HCT116 (cell line): ENCODE measurements at regions not wholly inside any gene's neighbourhood (a gene's known extent, or its start where the extent isn't known, plus 50 kb on each side); places are given as distances from the start of the nearest gene placed in this dataset.

ENCODE experiments used
- CEBPB ChIP-seq: IDR thresholded peaks from 2 replicates; pipeline ENCODE4 v1.6.1; 2012; ENCODE audit warnings: low read depth
- EZH2phosphoT487 ChIP-seq: fragments of 200-600 bp; IDR thresholded peaks from 2 replicates; pipeline ENCODE4 v1.6.1; 2018; ENCODE audit warnings: antibody characterized with exemption, borderline replicate concordance
- FOSL1 ChIP-seq: IDR thresholded peaks from 2 replicates; pipeline ENCODE4 v1.6.1; 2012; ENCODE audit warnings: low read depth
- JUND ChIP-seq: IDR thresholded peaks from 2 replicates; pipeline ENCODE4 v1.6.1; 2012
- POLR2A ChIP-seq: IDR thresholded peaks from 2 replicates; pipeline ENCODE4 v1.7.0; 2011; ENCODE audit warnings: borderline replicate concordance; ENCODE audit not compliant: insufficient read depth, insufficient read length; ENCODE audit errors: extremely low read depth
- POLR2AphosphoS5 ChIP-seq: IDR thresholded peaks from 2 replicates; pipeline ENCODE4 v1.6.1; 2011; ENCODE audit warnings: mild to moderate bottlenecking, low read depth, low read length, moderate library complexity
- SP1 ChIP-seq: IDR thresholded peaks from 2 replicates; pipeline ENCODE4 v1.6.1; 2012; ENCODE audit warnings: low read depth
- YY1 ChIP-seq: IDR thresholded peaks from 2 replicates; pipeline ENCODE4 v1.6.1; 2011; ENCODE audit warnings: low read length, low read depth, moderate library complexity, mild to moderate bottlenecking; ENCODE audit not compliant: insufficient replicate concordance; ENCODE audit errors: extremely low read depth
- ZNF274 ChIP-seq: fragments of 200-500 bp; sonication (Bioruptor generic); IDR thresholded peaks from 2 replicates; pipeline ENCODE4 v1.6.1; 2014; ENCODE audit warnings: mild to moderate bottlenecking, low read depth, low read length, inconsistent platforms
- TF ChIP-seq, protein P1 (sequence below), 3 experiments: fragments of 200-600 bp in 1 of 3; sonication (generic) in 1 of 3; IDR thresholded peaks in 2 of 3; conservative IDR thresholded peaks in 1 of 3; 2 replicates each; pipeline ENCODE4 v1.5.1; 2012 to 2017; ENCODE audit warnings: low read depth in 2 of 3, low read length in 2 of 3, antibody characterized with exemption in 1 of 3, borderline replicate concordance in 1 of 3, control low read depth in 1 of 3, mild to moderate bottlenecking in 1 of 3, mixed read lengths in 1 of 3, mixed run types in 1 of 3, moderate library complexity in 1 of 3; ENCODE audit not compliant: insufficient read depth in 1 of 3
- TF ChIP-seq, protein P2 (sequence below): IDR thresholded peaks from 2 replicates; pipeline ENCODE4 v1.6.1; 2011; ENCODE audit warnings: mild to moderate bottlenecking, low read length, moderate library complexity; ENCODE audit not compliant: insufficient replicate concordance; ENCODE audit errors: extremely low read depth
- TF ChIP-seq, protein P3 (sequence below): IDR thresholded peaks from 2 replicates; pipeline ENCODE4 v1.6.1; 2012
- TF ChIP-seq, protein P4 (sequence below): IDR thresholded peaks from 2 replicates; pipeline ENCODE4 v1.6.1; 2012; ENCODE audit warnings: low read depth

DNA sequence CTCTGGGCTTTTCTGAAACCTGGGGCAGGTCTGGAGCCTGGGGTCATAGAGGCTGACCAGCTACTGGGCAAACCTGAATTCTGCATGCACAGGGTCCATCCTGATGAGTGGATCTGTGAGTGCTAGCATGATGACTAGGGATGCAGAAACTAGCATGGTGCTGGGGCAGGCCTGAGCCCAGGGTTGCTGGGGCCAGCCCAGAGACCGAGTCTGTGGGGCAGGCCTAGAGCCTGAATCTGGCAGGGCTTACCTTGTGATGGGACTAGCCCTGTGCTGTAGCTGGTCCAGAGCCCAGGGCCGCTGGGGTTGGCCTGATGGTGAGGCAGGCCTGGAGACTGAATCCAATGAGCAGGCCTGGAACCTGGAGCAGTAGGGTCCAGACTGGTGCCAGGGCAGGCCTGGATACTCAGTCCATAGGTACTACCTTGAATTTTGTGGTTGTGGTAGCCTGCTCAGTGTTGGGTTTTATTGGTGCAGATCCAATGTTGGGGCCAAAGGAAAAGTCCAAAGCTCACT, 313.5 kb downstream of the TLR4 start:
- TF ChIP-seq, protein P1, sequence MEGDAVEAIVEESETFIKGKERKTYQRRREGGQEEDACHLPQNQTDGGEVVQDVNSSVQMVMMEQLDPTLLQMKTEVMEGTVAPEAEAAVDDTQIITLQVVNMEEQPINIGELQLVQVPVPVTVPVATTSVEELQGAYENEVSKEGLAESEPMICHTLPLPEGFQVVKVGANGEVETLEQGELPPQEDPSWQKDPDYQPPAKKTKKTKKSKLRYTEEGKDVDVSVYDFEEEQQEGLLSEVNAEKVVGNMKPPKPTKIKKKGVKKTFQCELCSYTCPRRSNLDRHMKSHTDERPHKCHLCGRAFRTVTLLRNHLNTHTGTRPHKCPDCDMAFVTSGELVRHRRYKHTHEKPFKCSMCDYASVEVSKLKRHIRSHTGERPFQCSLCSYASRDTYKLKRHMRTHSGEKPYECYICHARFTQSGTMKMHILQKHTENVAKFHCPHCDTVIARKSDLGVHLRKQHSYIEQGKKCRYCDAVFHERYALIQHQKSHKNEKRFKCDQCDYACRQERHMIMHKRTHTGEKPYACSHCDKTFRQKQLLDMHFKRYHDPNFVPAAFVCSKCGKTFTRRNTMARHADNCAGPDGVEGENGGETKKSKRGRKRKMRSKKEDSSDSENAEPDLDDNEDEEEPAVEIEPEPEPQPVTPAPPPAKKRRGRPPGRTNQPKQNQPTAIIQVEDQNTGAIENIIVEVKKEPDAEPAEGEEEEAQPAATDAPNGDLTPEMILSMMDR (IDR thresholded peaks at IDR 0.05 in 2 of 3, conservative IDR thresholded peaks at IDR 0.05 in 1 of 3; ENCODE audit: borderline replicate concordance in 1 of 3, insufficient read depth in 1 of 3, low read depth in 2 of 3, low read length in 2 of 3): no peak
- TF ChIP-seq EZH2phosphoT487 (no peak), POLR2AphosphoS5 (no peak), SP1 (no peak), FOSL1 (no peak), POLR2A (no peak), YY1 (no peak), ZNF274 (no peak), CEBPB (no peak), JUND (no peak)
- TF ChIP-seq, protein P2, sequence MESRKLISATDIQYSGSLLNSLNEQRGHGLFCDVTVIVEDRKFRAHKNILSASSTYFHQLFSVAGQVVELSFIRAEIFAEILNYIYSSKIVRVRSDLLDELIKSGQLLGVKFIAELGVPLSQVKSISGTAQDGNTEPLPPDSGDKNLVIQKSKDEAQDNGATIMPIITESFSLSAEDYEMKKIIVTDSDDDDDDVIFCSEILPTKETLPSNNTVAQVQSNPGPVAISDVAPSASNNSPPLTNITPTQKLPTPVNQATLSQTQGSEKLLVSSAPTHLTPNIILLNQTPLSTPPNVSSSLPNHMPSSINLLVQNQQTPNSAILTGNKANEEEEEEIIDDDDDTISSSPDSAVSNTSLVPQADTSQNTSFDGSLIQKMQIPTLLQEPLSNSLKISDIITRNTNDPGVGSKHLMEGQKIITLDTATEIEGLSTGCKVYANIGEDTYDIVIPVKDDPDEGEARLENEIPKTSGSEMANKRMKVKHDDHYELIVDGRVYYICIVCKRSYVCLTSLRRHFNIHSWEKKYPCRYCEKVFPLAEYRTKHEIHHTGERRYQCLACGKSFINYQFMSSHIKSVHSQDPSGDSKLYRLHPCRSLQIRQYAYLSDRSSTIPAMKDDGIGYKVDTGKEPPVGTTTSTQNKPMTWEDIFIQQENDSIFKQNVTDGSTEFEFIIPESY: no peak
- TF ChIP-seq, protein P3, sequence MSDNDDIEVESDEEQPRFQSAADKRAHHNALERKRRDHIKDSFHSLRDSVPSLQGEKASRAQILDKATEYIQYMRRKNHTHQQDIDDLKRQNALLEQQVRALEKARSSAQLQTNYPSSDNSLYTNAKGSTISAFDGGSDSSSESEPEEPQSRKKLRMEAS: no peak
- TF ChIP-seq, protein P4, sequence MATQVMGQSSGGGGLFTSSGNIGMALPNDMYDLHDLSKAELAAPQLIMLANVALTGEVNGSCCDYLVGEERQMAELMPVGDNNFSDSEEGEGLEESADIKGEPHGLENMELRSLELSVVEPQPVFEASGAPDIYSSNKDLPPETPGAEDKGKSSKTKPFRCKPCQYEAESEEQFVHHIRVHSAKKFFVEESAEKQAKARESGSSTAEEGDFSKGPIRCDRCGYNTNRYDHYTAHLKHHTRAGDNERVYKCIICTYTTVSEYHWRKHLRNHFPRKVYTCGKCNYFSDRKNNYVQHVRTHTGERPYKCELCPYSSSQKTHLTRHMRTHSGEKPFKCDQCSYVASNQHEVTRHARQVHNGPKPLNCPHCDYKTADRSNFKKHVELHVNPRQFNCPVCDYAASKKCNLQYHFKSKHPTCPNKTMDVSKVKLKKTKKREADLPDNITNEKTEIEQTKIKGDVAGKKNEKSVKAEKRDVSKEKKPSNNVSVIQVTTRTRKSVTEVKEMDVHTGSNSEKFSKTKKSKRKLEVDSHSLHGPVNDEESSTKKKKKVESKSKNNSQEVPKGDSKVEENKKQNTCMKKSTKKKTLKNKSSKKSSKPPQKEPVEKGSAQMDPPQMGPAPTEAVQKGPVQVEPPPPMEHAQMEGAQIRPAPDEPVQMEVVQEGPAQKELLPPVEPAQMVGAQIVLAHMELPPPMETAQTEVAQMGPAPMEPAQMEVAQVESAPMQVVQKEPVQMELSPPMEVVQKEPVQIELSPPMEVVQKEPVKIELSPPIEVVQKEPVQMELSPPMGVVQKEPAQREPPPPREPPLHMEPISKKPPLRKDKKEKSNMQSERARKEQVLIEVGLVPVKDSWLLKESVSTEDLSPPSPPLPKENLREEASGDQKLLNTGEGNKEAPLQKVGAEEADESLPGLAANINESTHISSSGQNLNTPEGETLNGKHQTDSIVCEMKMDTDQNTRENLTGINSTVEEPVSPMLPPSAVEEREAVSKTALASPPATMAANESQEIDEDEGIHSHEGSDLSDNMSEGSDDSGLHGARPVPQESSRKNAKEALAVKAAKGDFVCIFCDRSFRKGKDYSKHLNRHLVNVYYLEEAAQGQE: no peak
